SK-N-SH treated with all-trans-retinoic acid at 6 μM for 48 hours (cell line): ENCODE measurements at regions not wholly inside any gene's neighbourhood (a gene's known extent, or its start where the extent isn't known, plus 50 kb on each side); places are given as distances from the start of the nearest gene placed in this dataset.

Experiments
- ATAC-seq: fragments of 200-7000 bp; cut with Tn5 transposase; 3 replicates; pipeline ENCODE4 v1.9.1; 2020; ENCODE audit warnings: mild to moderate bottlenecking, moderate library complexity
- BACH2 ChIP-seq: fragments of 250-450 bp; sonication (Bioruptor Pico); IDR thresholded peaks from 2 replicates; pipeline ENCODE4 v1.9.0; 2021; ENCODE audit warnings: mild to moderate bottlenecking, borderline replicate concordance
- CREB5 ChIP-seq: fragments of 250-450 bp; sonication (Bioruptor Pico); IDR thresholded peaks from 2 replicates; pipeline ENCODE4 v1.5.1; 2020; ENCODE audit warnings: low read depth, mild to moderate bottlenecking, moderate library complexity
- CSDC2 ChIP-seq: fragments of 250-450 bp; sonication (Bioruptor Pico); IDR thresholded peaks from 2 replicates; pipeline ENCODE4 v1.5.0; 2020; ENCODE audit warnings: mild to moderate bottlenecking, moderate library complexity
- ESRRG ChIP-seq: fragments of 250-450 bp; sonication (Bioruptor Pico); IDR thresholded peaks from 2 replicates; pipeline ENCODE4 v1.6.1; 2021; ENCODE audit warnings: mild to moderate bottlenecking
- GLIS3 ChIP-seq: fragments of 250-450 bp; sonication (Bioruptor Pico); IDR thresholded peaks from 2 replicates; pipeline ENCODE4 v1.5.0; 2020; ENCODE audit warnings: mild to moderate bottlenecking, moderate library complexity
- ISL1 ChIP-seq: fragments of 250-450 bp; sonication (Bioruptor Pico); IDR thresholded peaks from 2 replicates; pipeline ENCODE4 v2.1.2; 2022; ENCODE audit warnings: mild to moderate bottlenecking, moderate library complexity
- OSR1 ChIP-seq: fragments of 250-450 bp; sonication (Bioruptor Pico); IDR thresholded peaks from 2 replicates; pipeline ENCODE4 v1.8.0; 2022; ENCODE audit warnings: moderate library complexity, mild to moderate bottlenecking, inconsistent platforms
- PATZ1 ChIP-seq: fragments of 250-450 bp; sonication (Bioruptor Pico); IDR thresholded peaks from 2 replicates; pipeline ENCODE4 v1.8.0; 2020; ENCODE audit warnings: mild to moderate bottlenecking, moderate library complexity, borderline replicate concordance
- POU6F1 ChIP-seq: fragments of 250-450 bp; sonication (Bioruptor Pico); IDR thresholded peaks from 2 replicates; pipeline ENCODE4 v1.8.0; 2021; ENCODE audit warnings: low read depth, mild to moderate bottlenecking, moderate library complexity, borderline replicate concordance
- PPARA ChIP-seq: fragments of 250-450 bp; sonication (Bioruptor Pico); IDR thresholded peaks from 2 replicates; pipeline ENCODE4 v1.5.0; 2020; ENCODE audit warnings: mild to moderate bottlenecking, borderline replicate concordance
- RARB ChIP-seq: fragments of 250-450 bp; sonication (Bioruptor Pico); IDR thresholded peaks from 2 replicates; pipeline ENCODE4 v1.8.0; 2021; ENCODE audit warnings: mild to moderate bottlenecking, moderate library complexity
- TCF4 ChIP-seq: fragments of 250-450 bp; sonication (Bioruptor Pico); IDR thresholded peaks from 2 replicates; pipeline ENCODE4 v1.8.0; 2021; ENCODE audit warnings: mild to moderate bottlenecking, moderate library complexity, borderline replicate concordance
- TOX ChIP-seq: fragments of 250-450 bp; sonication (Bioruptor Pico); IDR thresholded peaks from 2 replicates; pipeline ENCODE4 v1.8.0; 2021; ENCODE audit warnings: mild to moderate bottlenecking, moderate library complexity, borderline replicate concordance
- TSHZ2 ChIP-seq: fragments of 250-450 bp; sonication (Bioruptor Pico); IDR thresholded peaks from 2 replicates; pipeline ENCODE4 v1.5.0; 2020; ENCODE audit warnings: mild to moderate bottlenecking, moderate library complexity
- ZC3H10 ChIP-seq: fragments of 250-450 bp; sonication (Bioruptor Pico); IDR thresholded peaks from 2 replicates; pipeline ENCODE4 v1.5.1; 2021; ENCODE audit warnings: mild to moderate bottlenecking, moderate library complexity
- ZFP3 ChIP-seq: fragments of 250-450 bp; sonication (Bioruptor Pico); IDR thresholded peaks from 2 replicates; pipeline ENCODE4 v1.5.0; 2020; ENCODE audit warnings: mild to moderate bottlenecking, moderate library complexity
- ZFP30 ChIP-seq: fragments of 450-650 bp; formaldehyde crosslinking; IDR thresholded peaks from 2 replicates; pipeline ENCODE4 v1.5.0; 2022; ENCODE audit warnings: mild to moderate bottlenecking, moderate library complexity
- ZNF565 ChIP-seq: fragments of 450-650 bp; formaldehyde crosslinking; conservative IDR thresholded peaks from 2 replicates; pipeline ENCODE4 v1.5.0; 2020; ENCODE audit warnings: low read depth, mild to moderate bottlenecking, moderate library complexity
- ZNF70 ChIP-seq: fragments of 450-650 bp; formaldehyde crosslinking; IDR thresholded peaks from 2 replicates; pipeline ENCODE4 v1.5.0; 2020; ENCODE audit warnings: mild to moderate bottlenecking, moderate library complexity
- ZNF8 ChIP-seq: fragments of 450-650 bp; formaldehyde crosslinking; IDR thresholded peaks from 2 replicates; pipeline ENCODE4 v1.5.0; 2020; ENCODE audit warnings: mild to moderate bottlenecking, moderate library complexity

- TF ChIP-seq ISL1 = no peak
- no peak for TF ChIP-seq BACH2 (CRISPR knock-in tag)
- no peak for TF ChIP-seq ZNF8 (CRISPR knock-in tag)
- TF ChIP-seq ZNF70 = no peak
- no peak for TF ChIP-seq OSR1 (CRISPR knock-in tag)
- TF ChIP-seq RARB = no peak
- no peak for TF ChIP-seq TCF4 (CRISPR knock-in tag)
- TF ChIP-seq ZNF565 (CRISPR knock-in tag) = no peak
- TF ChIP-seq TOX (CRISPR knock-in tag) = no peak
- no peak for TF ChIP-seq CSDC2 (CRISPR knock-in tag)
- no peak for TF ChIP-seq ZFP3
- TF ChIP-seq, all 23 proteins: peak for 0
Measured at GRCh38 chr12:14065616-14066015, 84.2 kb upstream of the GRIN2B start (continued).

GRCh38 chr12:14066021-14066420 lies 84.6 kb upstream of the GRIN2B start:
- no peak for ATAC-seq

GRCh38 chr12:14068961-14069360 lies 87.6 kb upstream of the GRIN2B start:
- ATAC-seq = no peak
- TF ChIP-seq ZC3H10 (CRISPR knock-in tag) = no peak
- no peak for TF ChIP-seq CREB5
- TF ChIP-seq PPARA (CRISPR knock-in tag) = no peak
- no peak for TF ChIP-seq GLIS3 (CRISPR knock-in tag)
- no peak for TF ChIP-seq TCF4 (CRISPR knock-in tag)
- no peak for TF ChIP-seq RARB
- no peak for TF ChIP-seq TOX (CRISPR knock-in tag)
- TF ChIP-seq CSDC2 (CRISPR knock-in tag) = no peak
- no peak for TF ChIP-seq ESRRG (CRISPR knock-in tag)
- no peak for TF ChIP-seq ZFP30 (CRISPR knock-in tag)
- TF ChIP-seq, all 23 proteins: peak for 0

More at GRCh38 chr12:14066021-14066420, 84.6 kb upstream of the GRIN2B start:
- no peak for TF ChIP-seq ISL1
- TF ChIP-seq ZC3H10 (CRISPR knock-in tag) = no peak
- no peak for TF ChIP-seq BACH2 (CRISPR knock-in tag)
- TF ChIP-seq ESRRG (CRISPR knock-in tag) = no peak
- no peak for TF ChIP-seq PPARA (CRISPR knock-in tag)
- TF ChIP-seq ZNF8 (CRISPR knock-in tag) = no peak
- TF ChIP-seq OSR1 (CRISPR knock-in tag) = no peak
- TF ChIP-seq CREB5 = no peak
- TF ChIP-seq PATZ1 (CRISPR knock-in tag) = no peak
- TF ChIP-seq ZFP3 = no peak
- no peak for TF ChIP-seq GLIS3 (CRISPR knock-in tag)
- TF ChIP-seq TSHZ2 = no peak

- TF ChIP-seq POU6F1 (CRISPR knock-in tag) = no peak
- TF ChIP-seq ZFP30 (CRISPR knock-in tag) = no peak
- TF ChIP-seq ISL1 = no peak
- no peak for TF ChIP-seq ZNF8 (CRISPR knock-in tag)
- no peak for TF ChIP-seq ZFP3
- TF ChIP-seq OSR1 (CRISPR knock-in tag) = no peak
Measured at GRCh38 chr12:14071833-14072232, 90.4 kb upstream of the GRIN2B start.

More at GRCh38 chr12:14071833-14072232, 90.4 kb upstream of the GRIN2B start:
- ATAC-seq = no peak
